Muscle of leg (tissue), 3 donors: ENCODE measurements at regions not wholly inside any gene's neighbourhood (a gene's known extent, or its start where the extent isn't known, plus 50 kb on each side); places are given as distances from the start of the nearest gene placed in this dataset.
A peak's percentile ranks its signal among the peaks of the same experiment; 100 is the strongest.

Experiments used
- DNase-seq: peaks from one replicate; pipeline ENCODE4 v3.0.0; 2013
- H3K27ac ChIP-seq: one replicate; pipeline ENCODE4 v1.5.1; 2013; ENCODE audit warnings: mild to moderate bottlenecking, low read length, control low read depth
- H3K27me3 ChIP-seq: one replicate; pipeline ENCODE4 v1.6.1; 2013; ENCODE audit warnings: low read length; ENCODE audit not compliant: control insufficient read depth, insufficient read depth
- H3K36me3 ChIP-seq: one replicate; pipeline ENCODE4 v1.6.1; 2013; ENCODE audit warnings: low read length; ENCODE audit not compliant: control insufficient read depth, insufficient read depth
- H3K4me1 ChIP-seq: one replicate; pipeline ENCODE4 v1.6.1; 2013; ENCODE audit warnings: low read length; ENCODE audit not compliant: control insufficient read depth, insufficient read depth
- H3K4me3 ChIP-seq: one replicate; pipeline ENCODE4 v1.5.1; 2013; ENCODE audit warnings: low read length, control low read depth
- H3K9me3 ChIP-seq: replicated peaks from 2 replicates; pipeline ENCODE4 v1.6.1; 2013; ENCODE audit warnings: low read depth, low read length; ENCODE audit not compliant: control insufficient read depth
- WGBS: methylation state at CpG from one replicate; pipeline ENCODE4 v1.1.5; 2013; ENCODE audit warnings: missing lambda C conversion rate; ENCODE audit not compliant: insufficient coverage; 5-methylcytosine and 5-hydroxymethylcytosine counted together

GRCh38 chr15:31563001-31563400 is 236.4 kb downstream of the KLF13 start:
- 100% methylated on average over 1 of the region's 5 CpGs for WGBS
- Histone ChIP-seq H3K4me1 (no peaks in the 10 kb centered on the region), H3K9me3 (no peaks in the 10 kb centered on the region), H3K4me3 (no peak overlapping the region), H3K27ac (no peak overlapping the region), H3K36me3 (no peaks in the 10 kb centered on the region), H3K27me3 (no peaks in the 10 kb centered on the region)
- no peak for DNase-seq

DNA sequence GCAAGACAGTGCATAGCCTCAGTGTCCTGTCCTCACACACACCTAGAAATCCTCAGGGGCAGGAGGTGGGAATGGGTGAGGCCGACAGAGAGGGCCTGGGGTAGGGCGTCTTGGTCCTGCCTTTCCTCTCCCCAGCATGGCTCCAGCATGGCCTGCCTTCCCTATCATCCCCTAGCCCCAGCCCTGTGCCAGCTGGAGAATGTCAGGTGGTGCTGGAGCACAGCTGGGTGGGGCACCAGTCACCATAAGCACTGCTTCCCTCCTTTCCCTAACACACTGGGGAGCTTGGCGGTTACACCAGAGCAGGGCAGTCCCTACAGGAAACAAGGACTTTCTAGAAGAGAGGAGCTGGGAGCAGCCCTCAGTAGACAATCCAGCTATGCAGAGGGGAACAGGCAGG is 236.8 kb downstream of the KLF13 start:
- no peaks in the 10 kb centered on the region for H3K36me3 ChIP-seq
- H3K4me1 ChIP-seq, result no peaks in the 10 kb centered on the region
- H3K4me3 ChIP-seq, result no peak overlapping the region
- H3K27me3 ChIP-seq, result no peaks in the 10 kb centered on the region
- DNase-seq, result no peak
- no peaks in the 10 kb centered on the region for H3K9me3 ChIP-seq
- H3K27ac ChIP-seq, result no peak overlapping the region
- 58% methylated on average over 1 of the region's 3 CpGs for WGBS

DNA sequence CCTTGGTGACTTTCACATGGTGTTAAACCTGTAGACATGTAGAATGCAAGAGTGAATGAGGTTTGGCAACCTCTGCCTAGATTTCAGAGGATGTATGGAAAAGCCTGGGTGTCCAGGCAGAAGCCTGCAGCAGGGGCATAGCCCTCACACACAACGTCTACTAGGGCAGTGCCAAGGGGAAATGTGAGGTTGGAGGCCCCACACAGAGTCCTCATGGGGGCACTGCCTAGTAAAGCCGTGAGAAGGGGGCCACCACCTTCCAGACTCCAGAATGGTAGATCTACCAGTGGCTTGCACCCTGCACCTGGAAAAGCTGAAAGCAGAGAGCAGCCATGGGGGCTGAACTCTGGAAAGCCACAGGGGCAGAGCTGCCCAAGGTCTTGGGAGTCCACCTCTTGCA is 241.2 kb downstream of the KLF13 start:
- DNase-seq, result no peak
- no peaks in the 10 kb centered on the region for H3K9me3 ChIP-seq
- no peaks in the 10 kb centered on the region for H3K4me1 ChIP-seq
- no peak overlapping the region for H3K4me3 ChIP-seq
- 100% methylated on average over 1 of the region's 2 CpGs for WGBS
- H3K36me3 ChIP-seq, result no peaks in the 10 kb centered on the region
- no peaks in the 10 kb centered on the region for H3K27me3 ChIP-seq
- no peak overlapping the region for H3K27ac ChIP-seq

GRCh38 chr15:31569836-31570235 is 243.2 kb downstream of the KLF13 start:
- DNase-seq, result no peak
- no peaks in the 10 kb centered on the region for H3K9me3 ChIP-seq
- H3K36me3 ChIP-seq, result no peaks in the 10 kb centered on the region
- 91% methylated on average over 15 of the region's 17 CpGs for WGBS
- no peaks in the 10 kb centered on the region for H3K4me1 ChIP-seq
- no peak overlapping the region for H3K4me3 ChIP-seq
- H3K27ac ChIP-seq, result no peak overlapping the region
- H3K27me3 ChIP-seq, result no peaks in the 10 kb centered on the region

GRCh38 chr15:31570591-31570990 is 244.0 kb downstream of the KLF13 start:
- WGBS, result 96% methylated on average over 5 of the region's 11 CpGs
- no peak for DNase-seq
- Histone ChIP-seq H3K4me3 (no peak overlapping the region), H3K27ac (no peak overlapping the region), H3K9me3 (no peaks in the 10 kb centered on the region), H3K4me1 (no peaks in the 10 kb centered on the region), H3K36me3 (no peaks in the 10 kb centered on the region), H3K27me3 (no peaks in the 10 kb centered on the region)

DNA sequence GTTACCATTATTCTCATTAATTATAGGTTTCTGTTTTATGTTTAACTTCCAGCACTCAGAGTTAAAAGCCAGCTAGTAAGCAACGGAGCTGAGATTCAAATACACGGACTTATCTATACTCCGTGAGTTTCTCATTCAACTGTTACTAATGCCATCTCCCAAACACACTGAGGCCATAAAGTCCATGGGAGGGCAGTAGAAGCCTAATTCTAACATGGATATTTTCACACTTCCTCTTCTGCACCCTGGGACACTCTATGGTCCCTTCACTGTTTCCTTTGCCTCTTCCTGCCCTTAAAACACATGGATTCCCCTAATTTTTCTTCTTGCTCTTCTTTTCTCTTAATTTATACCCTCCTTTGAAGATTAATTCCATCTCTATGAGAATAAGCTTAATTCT is 245.0 kb downstream of the KLF13 start:
- no peaks in the 10 kb centered on the region for H3K27me3 ChIP-seq
- no peaks in the 10 kb centered on the region for H3K4me1 ChIP-seq
- no peak overlapping the region for H3K27ac ChIP-seq
- H3K4me3 ChIP-seq, result no peak overlapping the region
- no peaks in the 10 kb centered on the region for H3K9me3 ChIP-seq
- DNase-seq, result peak; percentile 7
- 96% methylated on average over 3 of the region's 3 CpGs for WGBS
- H3K36me3 ChIP-seq, result no peaks in the 10 kb centered on the region

DNA sequence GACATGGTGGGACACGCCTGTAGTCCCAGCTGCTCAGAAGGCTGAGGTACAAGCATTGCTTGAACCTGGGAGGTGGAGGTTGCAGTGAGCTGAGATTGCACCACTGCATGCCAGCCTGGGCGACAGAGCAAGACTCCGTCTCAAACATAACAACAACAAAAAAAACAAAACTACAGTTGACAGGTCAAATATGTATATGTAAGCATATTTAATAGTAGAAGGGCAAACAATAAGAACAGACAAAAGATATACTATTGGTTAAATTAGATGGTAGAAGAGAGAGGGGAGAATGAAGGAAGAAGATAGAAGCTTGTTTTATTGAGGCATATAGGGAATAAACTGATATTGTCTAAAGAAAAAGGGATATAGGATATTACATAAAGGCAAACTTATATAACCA is 247.1 kb downstream of the KLF13 start:
- Histone ChIP-seq H3K27ac (no peak overlapping the region), H3K4me3 (no peak overlapping the region), H3K36me3 (no peaks in the 10 kb centered on the region), H3K27me3 (no peaks in the 10 kb centered on the region), H3K4me1 (no peaks in the 10 kb centered on the region), H3K9me3 (no peaks in the 10 kb centered on the region)
- WGBS, result no CpG with 5 or more reads among the region's 3 CpGs
- DNase-seq, result no peak

GRCh38 chr15:31574766-31575165 is 248.1 kb downstream of the KLF13 start:
- no peaks in the 10 kb centered on the region for H3K27me3 ChIP-seq
- H3K27ac ChIP-seq, result no peak overlapping the region
- DNase-seq, result no peak
- H3K36me3 ChIP-seq, result no peaks in the 10 kb centered on the region
- H3K4me1 ChIP-seq, result no peaks in the 10 kb centered on the region
- H3K9me3 ChIP-seq, result no peaks in the 10 kb centered on the region
- no peak overlapping the region for H3K4me3 ChIP-seq
- no CpG with 5 or more reads among the region's 1 CpG for WGBS

- Histone ChIP-seq H3K27me3 (no peaks in the 10 kb centered on the region), H3K4me3 (no peak overlapping the region), H3K9me3 (peaks cover 2% of the 10 kb centered on the region), H3K4me1 (no peaks in the 10 kb centered on the region), H3K36me3 (no peaks in the 10 kb centered on the region), H3K27ac (no peak overlapping the region)
- DNase-seq, result no peak
- 56% methylated on average over 3 of the region's 5 CpGs for WGBS
Measured at GRCh38 chr15:31577108-31577507, 250.5 kb downstream of the KLF13 start.

- Histone ChIP-seq H3K27ac (no peak overlapping the region), H3K4me1 (no peaks in the 10 kb centered on the region), H3K9me3 (peaks cover 2% of the 10 kb centered on the region), H3K4me3 (no peak overlapping the region), H3K27me3 (no peaks in the 10 kb centered on the region), H3K36me3 (no peaks in the 10 kb centered on the region)
- no peak for DNase-seq
- 83% methylated on average over 2 of the region's 4 CpGs for WGBS
Measured at GRCh38 chr15:31579282-31579681, 252.6 kb downstream of the KLF13 start.

GRCh38 chr15:31579976-31580375 is 253.3 kb downstream of the KLF13 start:
- peaks cover 2% of the 10 kb centered on the region for H3K9me3 ChIP-seq
- WGBS, result 92% methylated on average over 2 of the region's 2 CpGs

More at GRCh38 chr15:31579976-31580375, 253.3 kb downstream of the KLF13 start:
- Histone ChIP-seq H3K36me3 (no peaks in the 10 kb centered on the region), H3K4me3 (no peak overlapping the region), H3K27ac (no peak overlapping the region), H3K4me1 (no peaks in the 10 kb centered on the region), H3K27me3 (no peaks in the 10 kb centered on the region)
- DNase-seq, result no peak
